BJ (cell line): ENCODE measurements at regions not wholly inside any gene's neighbourhood (a gene's known extent, or its start where the extent isn't known, plus 50 kb on each side); places are given as distances from the start of the nearest gene placed in this dataset.
"Not testable (repeated sequence)": the region's sequence is repeated elsewhere in the genome, so short reads cannot be mapped to it uniquely, and the experiment has no call there.

Source experiments
- CTCF ChIA-PET: fragments of 350-600 bp; formaldehyde crosslinking; extraction: SDS; loops from one replicate; lab custom pipeline; 2021; ENCODE audit warnings: antibody characterized with exemption, inconsistent platforms; lab: Yijun Ruan, JAX
- POLR2A ChIA-PET: fragments of 300-600 bp; sonication (Branson Sonifier 250); formaldehyde crosslinking; extraction: SDS; loops from one replicate; lab custom pipeline; 2021; ENCODE audit warnings: antibody characterized with exemption; lab: Charles Lee
- DNase-seq: peaks from one replicate; pipeline ENCODE4 v3.0.0-alpha.2; 2011; ENCODE audit warnings: low read depth
- H3K27me3 ChIP-seq: 2 replicates; pipeline ENCODE4 v1.6.0; 2011; ENCODE audit warnings: low read length; ENCODE audit not compliant: control insufficient read depth, insufficient read depth
- H3K36me3 ChIP-seq: 2 replicates; pipeline ENCODE4 v1.5.1; 2011; ENCODE audit warnings: low read length; ENCODE audit not compliant: control insufficient read depth, insufficient read depth
- H3K4me3 ChIP-seq: 2 replicates; pipeline ENCODE4 v1.5.1; 2011; ENCODE audit warnings: low read depth, mild to moderate bottlenecking, control low read depth, low read length
- CTCF ChIP-seq: IDR thresholded peaks from 2 replicates; pipeline ENCODE4 v1.5.1; 2011; ENCODE audit warnings: low read depth, mild to moderate bottlenecking, control low read depth, inconsistent platforms, low read length, moderate library complexity; ENCODE audit not compliant: insufficient read depth

GRCh38 chr10:59432207-59432900 lies 70.0 kb upstream of the FAM13C start:
- TF ChIP-seq CTCF = no peak
- DNase-seq = no peak
- H3K27me3 ChIP-seq = no peaks in the 10 kb centered on the region
- H3K36me3 ChIP-seq = no peaks in the 10 kb centered on the region
- POLR2A ChIA-PET = no interaction called here
- no peak overlapping the region for H3K4me3 ChIP-seq
- CTCF ChIA-PET = no interaction called here

- DNase-seq, H3K36me3 ChIP-seq, H3K27me3 ChIP-seq, H3K4me3 ChIP-seq, POLR2A ChIA-PET: not testable (repeated sequence)
- CTCF ChIA-PET = interaction anchor here (1.2 kb wide), 1 partner anchor 16 kb away, joined by 3 read pairs; no protein-coding TSS in a partner anchor
Observed at GRCh38 chr10:59413795-59414194, 51.4 kb upstream of the FAM13C start.
